Brain microvascular endothelial cell (primary cell): ENCODE measurements at regions not wholly inside any gene's neighbourhood (a gene's known extent, or its start where the extent isn't known, plus 50 kb on each side); places are given as distances from the start of the nearest gene placed in this dataset.
A peak's percentile ranks its signal among the peaks of the same experiment; 100 is the strongest.

Experiments
- DNase-seq: peaks from one replicate; pipeline ENCODE4 v3.0.0-alpha.2; 2020
- H3K27ac ChIP-seq: fragments of 250-450 bp; sonication (Bioruptor Pico); 2 replicates; pipeline ENCODE4 v1.5.1; 2020; ENCODE audit warnings: mild to moderate bottlenecking, moderate library complexity
- H3K27me3 ChIP-seq: fragments of 250-450 bp; sonication (Bioruptor Pico); replicated peaks from 2 replicates; pipeline ENCODE4 v1.5.1; 2020; ENCODE audit warnings: mild to moderate bottlenecking
- H3K36me3 ChIP-seq: fragments of 250-450 bp; sonication (Bioruptor Pico); replicated peaks from 2 replicates; pipeline ENCODE4 v1.5.1; 2020; ENCODE audit warnings: mild to moderate bottlenecking
- H3K4me3 ChIP-seq: 2 replicates; pipeline ENCODE4 v1.5.1; 2011; ENCODE audit warnings: low read depth, mild to moderate bottlenecking, control low read depth, low read length, moderate library complexity
- CTCF ChIP-seq: IDR thresholded peaks from 2 replicates; pipeline ENCODE4 v1.5.1; 2011; ENCODE audit warnings: low read depth, mild to moderate bottlenecking, moderate library complexity, low read length, control low read depth, inconsistent platforms; ENCODE audit errors: missing control alignments
- in situ Hi-C: cut with HindIII; loops from 2 replicates; pipeline ENCODE4 v1.10.0; 2017; ENCODE audit warnings: low sequenced_read_pairs, low pct_ligation_motif_present

- no peak overlapping the region for H3K4me3 ChIP-seq
- no peak for TF ChIP-seq CTCF
- no peaks in the 10 kb centered on the region for H3K36me3 ChIP-seq
- H3K27ac ChIP-seq, result no peak overlapping the region
- DNase-seq, result peak; percentile 32
- in situ Hi-C loops, result no loop called here
- no peaks in the 10 kb centered on the region for H3K27me3 ChIP-seq
Measured at GRCh38 chr6:85041376-85041775, 277.0 kb upstream of the TBX18 start.

- no peak for TF ChIP-seq CTCF
- no peak overlapping the region for H3K27ac ChIP-seq
- no peak overlapping the region for H3K4me3 ChIP-seq
- DNase-seq, result no peak
- in situ Hi-C loops, result no loop called here
- H3K36me3 ChIP-seq, result no peaks in the 10 kb centered on the region
- no peaks in the 10 kb centered on the region for H3K27me3 ChIP-seq
Measured at GRCh38 chr6:85037221-85037620, 272.8 kb upstream of the TBX18 start.

- H3K4me3 ChIP-seq, result no peak overlapping the region
- no peak for DNase-seq
- no peaks in the 10 kb centered on the region for H3K36me3 ChIP-seq
- H3K27me3 ChIP-seq, result no peaks in the 10 kb centered on the region
- H3K27ac ChIP-seq, result no peak overlapping the region
- in situ Hi-C loops, result no loop called here
- TF ChIP-seq CTCF, result no peak
Measured at GRCh38 chr6:85035766-85036165, 271.4 kb upstream of the TBX18 start.

DNA sequence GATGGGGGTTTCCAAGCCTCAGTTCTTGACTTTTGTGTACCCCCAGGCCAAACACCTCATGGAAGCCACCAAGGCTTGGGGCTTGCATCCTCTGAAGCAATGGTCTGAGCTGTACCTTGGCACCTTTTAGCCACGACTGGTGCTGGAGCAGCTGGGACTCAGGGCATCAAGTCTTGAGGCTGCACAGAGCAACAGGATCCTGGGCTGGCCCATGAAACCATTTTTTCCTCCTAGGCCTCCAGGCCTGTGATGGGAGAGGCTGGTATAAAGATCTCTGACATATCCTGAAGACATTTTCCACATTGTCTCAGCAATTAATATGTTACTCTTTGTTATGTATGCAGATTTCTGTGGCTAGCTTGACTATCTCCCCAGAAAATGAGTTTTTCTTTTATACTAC is 269.1 kb upstream of the TBX18 start:
- Histone ChIP-seq H3K27ac (no peak overlapping the region), H3K4me3 (no peak overlapping the region), H3K27me3 (no peaks in the 10 kb centered on the region), H3K36me3 (no peaks in the 10 kb centered on the region)
- no peak for DNase-seq
- no peak for TF ChIP-seq CTCF
- in situ Hi-C loops, result no loop called here

DNA sequence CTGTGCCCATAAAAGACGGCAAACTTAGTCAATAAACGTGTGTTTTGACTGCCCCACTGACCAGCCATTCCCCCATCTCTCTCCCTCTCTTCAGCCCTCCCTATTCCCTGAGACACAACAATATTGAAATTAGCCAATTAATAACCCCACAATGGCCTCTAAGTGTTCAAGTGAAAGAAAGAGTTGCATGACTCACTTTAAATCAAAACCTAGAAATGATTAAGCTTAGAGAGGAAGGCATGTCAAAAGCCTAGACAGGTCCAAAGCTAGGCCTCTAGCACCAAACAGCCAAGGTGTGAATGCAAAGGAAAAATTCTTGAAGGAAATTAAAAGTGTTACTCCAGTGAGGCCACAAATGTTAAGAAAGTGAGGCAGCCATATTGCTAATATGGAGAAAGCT is 261.6 kb upstream of the TBX18 start:
- no peak for DNase-seq
- TF ChIP-seq CTCF, result no peak
- Histone ChIP-seq H3K27me3 (no peaks in the 10 kb centered on the region), H3K36me3 (no peaks in the 10 kb centered on the region), H3K27ac (no peak overlapping the region), H3K4me3 (no peak overlapping the region)
- in situ Hi-C loops, result no loop called here

- in situ Hi-C loops, result no loop called here
- H3K27me3 ChIP-seq, result no peaks in the 10 kb centered on the region
- no peaks in the 10 kb centered on the region for H3K36me3 ChIP-seq
- no peak for DNase-seq
- TF ChIP-seq CTCF, result no peak
- no peak overlapping the region for H3K27ac ChIP-seq
- no peak overlapping the region for H3K4me3 ChIP-seq
Measured at GRCh38 chr6:85023721-85024120, 259.3 kb upstream of the TBX18 start.
